ENCODE measurements at regions not wholly inside any gene's neighbourhood (a gene's known extent, or its start where the extent isn't known, plus 50 kb on each side); places are given as distances from the start of the nearest gene placed in this dataset.
"Not testable (repeated sequence)": the region's sequence is repeated elsewhere in the genome, so short reads cannot be mapped to it uniquely, and the experiment has no call there.

GRCh38 chr2:72003796-72004195 lies 143.9 kb downstream of the CYP26B1 start:
- no peak for DNase-seq

GRCh38 chr2:72003124-72003523 lies 144.5 kb downstream of the CYP26B1 start:
- no peak for DNase-seq

DNA sequence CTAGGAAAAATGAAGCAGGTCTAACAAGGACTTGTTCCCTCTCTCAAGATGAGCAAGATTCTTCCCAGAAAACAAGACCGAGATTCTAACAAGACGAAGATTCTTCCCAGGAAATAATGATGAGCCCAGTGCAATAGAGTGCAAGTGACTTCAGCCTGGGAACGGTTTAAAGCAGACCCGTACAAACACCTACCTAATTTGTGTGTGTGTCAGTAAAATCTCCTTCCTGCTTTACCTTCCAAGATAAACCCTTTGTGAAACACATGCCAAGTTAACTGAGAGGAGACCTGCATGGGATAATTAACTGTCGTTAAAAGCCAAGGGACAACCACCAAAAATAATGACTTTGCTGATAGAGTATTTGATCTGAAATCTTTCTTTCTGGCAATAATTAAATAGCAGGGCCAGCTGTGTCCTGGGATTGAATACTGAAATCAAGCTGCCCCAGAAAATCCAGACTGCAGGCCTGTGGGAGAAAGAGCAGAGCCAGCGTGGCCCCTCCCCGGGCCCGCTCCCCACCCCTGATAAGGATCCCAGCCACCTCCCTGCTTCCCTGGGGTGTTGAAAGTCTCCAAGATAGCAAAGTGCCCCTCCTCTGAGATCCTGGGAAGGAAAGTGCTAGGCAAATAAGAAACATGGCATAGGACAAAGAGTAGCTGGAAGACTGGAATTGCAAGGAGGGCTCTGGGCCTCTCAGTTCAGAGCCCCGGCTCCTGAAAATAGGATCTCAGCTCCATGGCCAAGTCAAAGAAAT lies 145.5 kb downstream of the CYP26B1 start:
- DNase-seq = no peak

- no peak for DNase-seq
Observed at GRCh38 chr2:72000110-72000509, 147.6 kb downstream of the CYP26B1 start.

GRCh38 chr2:71999580-71999979 lies 148.1 kb downstream of the CYP26B1 start:
- no peak for DNase-seq

DNA sequence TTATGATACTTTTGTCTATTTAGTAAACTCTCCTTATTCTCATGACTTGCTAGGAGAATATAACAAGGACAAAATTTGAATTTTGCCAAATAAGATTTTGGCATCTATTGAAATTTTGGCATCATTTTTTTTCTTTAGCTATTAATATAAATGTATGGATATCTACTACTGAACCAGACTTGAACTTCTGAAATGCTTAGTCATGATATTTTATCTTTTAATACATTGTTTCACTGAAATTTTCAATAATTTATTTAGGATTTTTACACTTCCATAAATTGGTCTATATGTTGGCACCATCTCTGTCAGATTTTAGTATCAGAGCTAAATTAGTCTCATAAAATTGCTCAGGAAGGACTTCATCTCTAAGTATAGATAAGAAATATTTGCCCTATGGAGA lies 149.8 kb downstream of the CYP26B1 start:
- no peak for DNase-seq

DNA sequence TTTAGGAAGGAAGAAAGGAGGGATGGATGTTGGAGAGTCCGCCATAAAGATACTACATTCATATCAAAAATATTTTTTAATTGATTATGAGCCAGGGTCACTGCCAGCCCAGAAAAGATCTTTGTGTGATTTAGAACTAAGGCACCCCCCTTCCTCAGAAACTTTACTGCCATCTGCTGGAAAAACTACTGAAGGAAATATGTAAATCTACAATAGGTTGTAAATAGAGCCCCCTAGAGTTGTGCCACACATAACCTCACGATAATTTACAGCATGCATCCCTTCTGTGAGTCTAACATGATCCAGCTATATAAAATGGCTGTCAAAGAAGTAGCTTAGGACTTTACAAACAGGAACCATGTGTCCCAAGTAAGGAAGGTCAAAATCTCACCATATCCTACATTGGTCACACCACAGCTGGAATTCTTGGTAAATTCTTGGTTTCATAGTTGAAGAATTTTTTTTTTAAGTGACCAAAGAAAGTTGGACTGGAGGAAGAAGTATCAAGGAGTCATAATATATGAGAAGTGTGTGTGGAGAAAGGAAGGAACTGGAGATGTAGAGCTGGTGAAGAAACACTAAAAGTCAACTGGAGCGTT lies 152.5 kb downstream of the CYP26B1 start:
- DNase-seq = peak; percentile 58

DNA sequence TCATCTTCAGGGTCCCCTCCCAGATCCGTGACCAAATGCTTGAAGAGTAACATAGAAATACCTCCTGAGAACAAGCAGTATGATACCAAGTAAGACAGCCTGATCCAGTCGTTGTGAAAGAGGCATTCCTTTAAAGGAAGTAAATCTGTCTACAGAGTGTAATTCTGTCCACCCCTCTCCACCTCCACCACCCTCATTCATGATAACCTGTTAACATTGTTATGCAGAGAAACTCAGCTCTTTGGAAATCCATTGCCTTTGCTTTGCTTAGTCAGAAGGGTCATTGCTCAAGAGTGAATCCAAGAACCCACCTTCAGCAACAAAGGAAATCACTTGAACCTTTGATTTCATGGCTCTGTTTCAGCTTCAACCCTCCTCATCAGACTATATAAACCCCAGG lies 155.6 kb downstream of the CYP26B1 start:
- no peak for DNase-seq

- DNase-seq = no peak
Observed at GRCh38 chr2:71991397-71991796, 156.3 kb downstream of the CYP26B1 start.

GRCh38 chr2:71990826-71991225 lies 156.8 kb downstream of the CYP26B1 start:
- DNase-seq = no peak

DNA sequence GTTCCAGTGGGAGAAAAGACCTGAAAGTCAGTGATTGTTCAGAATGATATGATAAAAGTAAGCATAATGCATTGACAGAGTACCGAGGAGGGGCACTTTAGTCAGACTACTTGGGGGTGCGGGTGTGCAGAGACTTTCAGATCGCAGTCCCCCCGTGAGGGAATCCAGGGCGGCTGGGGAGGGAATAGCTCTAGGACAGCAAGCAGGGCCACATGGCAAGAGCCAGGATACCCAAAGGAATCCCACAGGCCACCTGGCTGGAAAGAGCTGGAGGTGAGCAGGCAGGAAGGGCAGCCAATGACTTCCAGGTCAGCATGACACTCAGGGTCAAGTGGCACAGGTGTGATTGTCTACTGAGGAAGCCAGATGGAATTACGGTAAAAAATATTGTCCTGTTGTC lies 157.5 kb downstream of the CYP26B1 start:
- DNase-seq = no peak

GRCh38 chr2:71989671-71990070 lies 158.0 kb downstream of the CYP26B1 start:
- no peak for DNase-seq

GRCh38 chr2:71988170-71988569 lies 159.5 kb downstream of the CYP26B1 start:
- DNase-seq = no peak

GRCh38 chr2:71976685-71977084 lies 171.0 kb downstream of the CYP26B1 start:
- DNase-seq = no peak

- DNase-seq = no peak
Observed at GRCh38 chr2:71974846-71975245, 172.8 kb downstream of the CYP26B1 start.

DNA sequence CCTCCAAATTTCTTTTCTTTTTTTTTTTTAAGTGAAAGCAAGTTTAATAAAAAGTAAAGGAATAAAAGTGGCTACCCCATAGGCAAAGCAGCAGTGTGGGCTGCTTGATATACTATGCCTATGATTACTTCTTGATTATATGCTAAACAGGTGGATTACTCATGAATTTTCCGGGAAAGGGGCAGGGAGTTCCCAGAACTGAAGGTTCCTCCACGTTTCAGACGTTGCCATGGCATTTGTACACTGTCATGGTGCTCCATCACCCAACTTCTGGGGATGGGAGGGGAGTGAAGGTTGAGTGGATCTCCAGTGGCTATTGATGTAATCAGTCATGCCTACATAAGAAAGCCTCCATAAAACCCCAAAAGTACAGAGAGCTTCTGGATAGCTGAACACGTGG lies 176.2 kb downstream of the CYP26B1 start:
- no peak for DNase-seq

GRCh38 chr2:71965530-71965929 lies 182.1 kb downstream of the CYP26B1 start:
- no peak for DNase-seq

DNA sequence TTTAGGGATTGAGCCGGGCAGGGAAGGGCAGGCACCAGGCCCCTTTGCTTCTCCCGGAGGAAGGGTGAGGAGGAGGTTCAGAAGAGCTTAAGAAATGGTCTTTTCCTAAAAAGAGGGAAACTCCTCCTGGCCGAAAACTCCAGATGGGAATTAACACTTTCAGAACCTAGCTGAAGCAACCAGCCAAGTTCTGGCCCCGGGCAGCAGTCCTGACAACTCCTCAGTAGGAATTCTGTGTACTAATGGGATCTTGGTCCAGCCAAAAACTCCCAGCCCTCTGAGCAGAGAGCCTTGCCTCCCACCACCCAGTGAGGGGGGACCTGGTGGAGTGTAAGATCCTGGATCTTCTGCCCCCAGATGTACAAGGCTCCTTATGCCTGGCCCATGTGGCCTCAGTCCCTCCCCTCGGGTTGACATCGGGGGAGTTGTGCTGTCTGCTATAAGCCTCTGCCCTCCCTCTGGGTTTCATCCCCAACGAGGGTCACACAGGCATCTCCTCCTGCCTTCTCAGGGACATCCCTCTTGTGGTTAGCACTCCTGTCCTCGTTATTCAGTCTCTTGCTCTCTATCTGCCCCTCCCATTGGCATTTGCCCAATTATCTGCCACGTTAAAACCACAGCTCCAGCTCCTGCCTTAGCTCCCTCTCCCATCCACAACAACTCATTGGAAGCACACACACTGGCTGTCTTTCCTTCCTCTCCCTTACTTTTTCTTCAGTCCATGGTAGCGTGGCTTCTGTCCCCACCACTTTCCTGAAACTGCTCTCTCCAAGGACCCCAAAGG lies 184.6 kb downstream of the CYP26B1 start:
- DNase-seq = no peak

DNA sequence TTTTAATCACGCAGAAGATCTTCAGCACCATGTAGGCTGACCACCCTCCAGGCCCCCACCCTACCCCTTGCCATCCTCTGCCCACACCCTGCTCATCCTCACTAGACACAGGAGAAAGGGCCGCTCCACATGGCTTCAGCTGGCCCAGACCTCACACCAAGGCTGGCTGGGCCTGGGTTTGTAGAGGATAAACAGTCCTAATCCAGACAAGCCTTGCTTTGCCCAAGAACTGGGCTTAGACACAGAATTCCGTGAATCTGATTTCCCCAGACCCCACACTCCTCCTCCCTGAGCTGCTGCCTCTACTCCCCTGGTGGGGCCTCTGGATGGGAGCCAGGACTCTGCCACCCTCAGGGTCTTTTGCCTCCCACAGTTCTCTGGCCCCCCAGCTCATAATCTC lies 185.3 kb downstream of the CYP26B1 start:
- no peak for DNase-seq

GRCh38 chr2:71961289-71962027 lies 186.2 kb downstream of the CYP26B1 start:
- no peak for DNase-seq

DNA sequence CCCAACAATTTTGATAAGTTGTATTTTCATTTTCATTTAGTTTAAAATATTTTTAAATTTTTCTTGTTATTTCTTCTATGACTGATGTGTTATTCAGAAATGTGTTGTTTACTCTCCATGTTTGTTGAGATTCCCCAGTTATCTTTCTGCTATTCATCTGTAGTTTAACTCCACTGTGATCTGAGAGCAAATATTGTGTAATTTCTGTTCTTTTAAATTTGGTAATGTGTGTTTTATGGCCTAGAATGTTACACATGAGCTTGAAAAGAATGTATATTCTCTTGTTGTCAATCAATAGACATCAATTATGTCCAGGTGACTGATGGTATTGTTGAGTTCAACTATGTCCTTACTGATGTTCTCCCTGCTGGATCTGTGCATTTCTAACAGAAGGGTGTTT lies 188.2 kb downstream of the CYP26B1 start:
- no peak for DNase-seq

DNA sequence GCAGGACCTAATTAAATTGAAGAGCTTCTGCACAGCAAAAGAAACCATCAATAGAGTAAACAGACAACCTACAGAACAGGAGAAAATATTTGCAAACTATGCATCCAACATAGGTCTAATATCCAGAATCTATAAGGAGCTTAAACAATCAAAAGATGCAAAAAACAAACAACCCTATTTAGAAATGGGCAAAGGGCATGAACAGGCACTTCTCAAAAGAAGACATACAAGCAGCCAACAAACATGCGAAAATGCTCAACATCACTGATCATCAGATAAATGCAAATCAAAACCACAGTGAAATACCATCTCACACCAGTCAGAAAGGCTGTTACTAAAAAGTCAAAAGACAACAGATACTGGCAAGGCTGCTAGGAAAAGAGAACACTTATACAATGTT lies 189.2 kb downstream of the CYP26B1 start:
- not testable (repeated sequence) for DNase-seq

DNA sequence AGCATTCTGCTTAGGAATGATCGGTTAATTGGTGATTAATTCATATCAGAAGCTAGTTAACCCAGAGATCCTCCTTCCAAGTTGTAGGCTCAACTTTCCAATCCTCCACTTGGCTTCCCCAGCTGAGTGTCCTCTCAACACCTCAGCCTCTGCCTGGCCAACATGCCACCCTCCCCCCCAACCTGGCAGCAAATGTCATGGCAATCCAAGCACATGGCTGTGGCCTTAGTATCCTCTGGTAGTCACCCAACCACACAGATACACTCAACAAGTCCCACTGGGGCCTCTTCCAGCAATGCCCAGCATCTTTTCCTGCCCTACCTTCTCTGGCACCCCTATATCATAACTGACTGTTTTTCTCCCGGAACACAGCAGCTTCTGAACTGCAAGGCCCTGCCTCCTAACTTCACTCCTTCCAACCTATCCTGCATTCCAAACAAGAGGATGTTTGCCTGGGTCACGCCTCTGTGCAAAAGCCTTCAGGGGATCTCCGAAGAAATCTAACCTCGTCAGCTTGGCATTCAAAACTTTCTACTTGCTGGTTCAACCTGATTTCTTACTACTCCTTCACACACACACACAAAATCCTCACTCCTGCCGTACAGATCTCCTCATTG lies 195.0 kb downstream of the CYP26B1 start:
- DNase-seq = no peak

Data from NCI-H1694 (cell line).